ENCODE measurements at regions not wholly inside any gene's neighbourhood (a gene's known extent, or its start where the extent isn't known, plus 50 kb on each side); places are given as distances from the start of the nearest gene placed in this dataset.

DNA sequence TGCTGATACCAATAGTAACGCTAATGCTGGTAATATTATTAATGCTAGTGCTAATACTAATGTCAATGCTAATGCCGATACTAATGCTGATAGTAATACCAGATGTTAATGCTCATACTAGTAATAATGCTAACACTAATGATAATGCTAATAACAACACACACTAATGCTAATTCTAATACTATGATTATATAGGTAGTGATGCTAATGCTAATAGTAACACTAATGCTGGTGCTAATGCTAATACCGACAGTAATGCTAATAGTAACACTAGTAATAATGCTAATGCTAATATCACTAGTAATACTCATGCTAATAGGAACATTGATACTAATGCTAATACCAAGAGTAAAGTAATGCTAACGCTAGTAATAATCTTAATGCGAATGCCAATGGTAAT lies 406.4 kb upstream of the RNF32 start:
- TF ChIP-seq, protein P1, sequence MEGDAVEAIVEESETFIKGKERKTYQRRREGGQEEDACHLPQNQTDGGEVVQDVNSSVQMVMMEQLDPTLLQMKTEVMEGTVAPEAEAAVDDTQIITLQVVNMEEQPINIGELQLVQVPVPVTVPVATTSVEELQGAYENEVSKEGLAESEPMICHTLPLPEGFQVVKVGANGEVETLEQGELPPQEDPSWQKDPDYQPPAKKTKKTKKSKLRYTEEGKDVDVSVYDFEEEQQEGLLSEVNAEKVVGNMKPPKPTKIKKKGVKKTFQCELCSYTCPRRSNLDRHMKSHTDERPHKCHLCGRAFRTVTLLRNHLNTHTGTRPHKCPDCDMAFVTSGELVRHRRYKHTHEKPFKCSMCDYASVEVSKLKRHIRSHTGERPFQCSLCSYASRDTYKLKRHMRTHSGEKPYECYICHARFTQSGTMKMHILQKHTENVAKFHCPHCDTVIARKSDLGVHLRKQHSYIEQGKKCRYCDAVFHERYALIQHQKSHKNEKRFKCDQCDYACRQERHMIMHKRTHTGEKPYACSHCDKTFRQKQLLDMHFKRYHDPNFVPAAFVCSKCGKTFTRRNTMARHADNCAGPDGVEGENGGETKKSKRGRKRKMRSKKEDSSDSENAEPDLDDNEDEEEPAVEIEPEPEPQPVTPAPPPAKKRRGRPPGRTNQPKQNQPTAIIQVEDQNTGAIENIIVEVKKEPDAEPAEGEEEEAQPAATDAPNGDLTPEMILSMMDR (IDR thresholded peaks at IDR 0.05) = no peak
- TF ChIP-seq POLR2A (IDR thresholded peaks at IDR 0.05) = no peak

Data from ovary (tissue), 3 donors.